ENCODE measurements at regions not wholly inside any gene's neighbourhood (a gene's known extent, or its start where the extent isn't known, plus 50 kb on each side); places are given as distances from the start of the nearest gene placed in this dataset.

DNA sequence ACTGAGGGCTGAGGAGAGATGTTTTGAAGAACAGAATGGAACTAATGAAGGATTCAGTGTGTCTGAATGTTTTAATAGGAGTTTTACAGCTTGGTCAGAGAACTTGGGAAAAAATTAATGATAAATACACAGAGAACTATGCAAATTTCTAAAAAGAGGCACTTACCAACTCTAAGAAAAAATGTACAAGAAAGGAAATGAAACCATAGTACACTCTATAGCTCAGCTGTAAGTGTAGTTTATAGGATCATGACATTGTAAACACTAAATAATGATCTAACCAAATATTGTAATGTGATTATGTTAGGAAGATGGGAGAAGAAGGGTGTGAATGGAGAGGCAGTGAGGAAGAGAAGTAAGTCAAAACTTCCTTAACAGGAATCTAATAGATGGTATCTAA, 205.2 kb downstream of the SEC61B start:
- H3K79me2 ChIP-seq (ENCODE audit: control insufficient read depth, low read length), result no peaks in the 10 kb centered on the region
- H3F3A ChIP-seq (ENCODE audit: control insufficient read depth, insufficient read depth), result no peaks in the 10 kb centered on the region
- no peaks in the 10 kb centered on the region for H3K4me1 ChIP-seq (ENCODE audit: control insufficient read depth, low read length)
- H3K27me3 ChIP-seq (ENCODE audit: control insufficient read depth, low read length), result peaks cover 8% of the 10 kb centered on the region
- no peak overlapping the region for H3K4me3 ChIP-seq (ENCODE audit: low read length)
- no peaks in the 10 kb centered on the region for H3K36me3 ChIP-seq (ENCODE audit: control insufficient read depth, low read length)
- H4K20me1 ChIP-seq (ENCODE audit: control insufficient read depth, insufficient read depth, low read depth, low read length), result no peaks in the 10 kb centered on the region
- H3K4me2 ChIP-seq (ENCODE audit: low read length), result no peak overlapping the region
- TF ChIP-seq, protein P1, sequence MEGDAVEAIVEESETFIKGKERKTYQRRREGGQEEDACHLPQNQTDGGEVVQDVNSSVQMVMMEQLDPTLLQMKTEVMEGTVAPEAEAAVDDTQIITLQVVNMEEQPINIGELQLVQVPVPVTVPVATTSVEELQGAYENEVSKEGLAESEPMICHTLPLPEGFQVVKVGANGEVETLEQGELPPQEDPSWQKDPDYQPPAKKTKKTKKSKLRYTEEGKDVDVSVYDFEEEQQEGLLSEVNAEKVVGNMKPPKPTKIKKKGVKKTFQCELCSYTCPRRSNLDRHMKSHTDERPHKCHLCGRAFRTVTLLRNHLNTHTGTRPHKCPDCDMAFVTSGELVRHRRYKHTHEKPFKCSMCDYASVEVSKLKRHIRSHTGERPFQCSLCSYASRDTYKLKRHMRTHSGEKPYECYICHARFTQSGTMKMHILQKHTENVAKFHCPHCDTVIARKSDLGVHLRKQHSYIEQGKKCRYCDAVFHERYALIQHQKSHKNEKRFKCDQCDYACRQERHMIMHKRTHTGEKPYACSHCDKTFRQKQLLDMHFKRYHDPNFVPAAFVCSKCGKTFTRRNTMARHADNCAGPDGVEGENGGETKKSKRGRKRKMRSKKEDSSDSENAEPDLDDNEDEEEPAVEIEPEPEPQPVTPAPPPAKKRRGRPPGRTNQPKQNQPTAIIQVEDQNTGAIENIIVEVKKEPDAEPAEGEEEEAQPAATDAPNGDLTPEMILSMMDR (IDR thresholded peaks at IDR 0.05; ENCODE audit: low read depth, low read length, poor library complexity, severe bottlenecking), result no peak
- TF ChIP-seq EZH2phosphoT487 (IDR thresholded peaks at IDR 0.05; ENCODE audit: borderline replicate concordance, low read length), result no peak
- no peaks in the 10 kb centered on the region for H3K9me2 ChIP-seq (replicated peaks; ENCODE audit: control insufficient read depth, low read length)
- no peaks in the 10 kb centered on the region for H3K9me3 ChIP-seq (ENCODE audit: control insufficient read depth, insufficient read depth, low read length)
- H3K27ac ChIP-seq (ENCODE audit: low read depth, low read length), result no peak overlapping the region

DNA sequence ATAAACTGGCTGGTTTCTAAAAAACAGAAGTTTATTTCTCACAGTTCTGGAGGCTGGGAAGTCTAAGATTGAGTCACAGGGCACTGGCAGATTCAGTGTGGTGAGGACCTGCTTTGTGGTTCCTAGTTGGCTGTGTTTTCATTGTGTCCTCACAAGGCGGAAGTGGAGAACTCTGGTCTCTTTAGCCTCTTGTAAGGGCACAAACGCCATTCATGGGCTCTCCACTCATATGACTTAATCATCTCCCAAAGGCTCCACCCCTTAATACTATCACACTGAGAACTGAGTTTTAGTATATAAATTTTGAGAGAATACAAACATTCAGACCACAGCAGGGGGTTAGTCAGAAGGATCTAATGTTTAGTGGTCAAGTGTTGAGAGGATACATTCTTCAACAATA, 208.2 kb downstream of the SEC61B start:
- Histone ChIP-seq H4K20me1 (ENCODE audit: control insufficient read depth, insufficient read depth, low read depth, low read length) (no peaks in the 10 kb centered on the region), H3F3A (ENCODE audit: control insufficient read depth, insufficient read depth) (no peaks in the 10 kb centered on the region), H3K9me3 (ENCODE audit: control insufficient read depth, insufficient read depth, low read length) (no peaks in the 10 kb centered on the region), H3K4me2 (ENCODE audit: low read length) (no peak overlapping the region), H3K27ac (ENCODE audit: low read depth, low read length) (no peak overlapping the region), H3K9me2 (replicated peaks; ENCODE audit: control insufficient read depth, low read length) (no peaks in the 10 kb centered on the region), H3K79me2 (ENCODE audit: control insufficient read depth, low read length) (no peaks in the 10 kb centered on the region), H3K4me1 (ENCODE audit: control insufficient read depth, low read length) (no peaks in the 10 kb centered on the region), H3K27me3 (ENCODE audit: control insufficient read depth, low read length) (0 out of 2 replicates have a peak, but pooled peaks cover 5% of the 10 kb centered on the region), H3K4me3 (ENCODE audit: low read length) (no peak overlapping the region), H3K36me3 (ENCODE audit: control insufficient read depth, low read length) (no peaks in the 10 kb centered on the region)
- TF ChIP-seq, protein P1 (IDR thresholded peaks at IDR 0.05; ENCODE audit: low read depth, low read length, poor library complexity, severe bottlenecking), result no peak
- no peak for TF ChIP-seq EZH2phosphoT487 (IDR thresholded peaks at IDR 0.05; ENCODE audit: borderline replicate concordance, low read length)

DNA sequence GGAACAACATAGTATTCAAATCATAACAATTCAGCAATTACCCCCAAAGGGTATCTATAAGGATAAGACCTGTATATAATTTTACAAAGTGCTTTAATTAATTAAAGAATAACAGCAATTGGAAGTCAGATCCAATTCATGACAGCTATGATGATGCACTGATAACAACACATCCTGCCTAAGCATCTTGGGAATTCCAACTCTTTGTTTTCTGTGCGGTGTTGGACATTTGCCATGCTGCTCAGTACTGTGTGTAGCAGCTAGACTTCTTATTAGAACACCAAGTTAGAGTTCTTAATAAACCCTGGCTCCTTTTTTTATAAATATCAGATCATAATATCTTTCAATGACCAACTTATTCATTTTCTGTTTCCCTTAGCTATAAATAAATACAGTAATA, 209.0 kb downstream of the SEC61B start:
- no peaks in the 10 kb centered on the region for H3K36me3 ChIP-seq (ENCODE audit: control insufficient read depth, low read length)
- H3K4me1 ChIP-seq (ENCODE audit: control insufficient read depth, low read length), result no peaks in the 10 kb centered on the region
- H3F3A ChIP-seq (ENCODE audit: control insufficient read depth, insufficient read depth), result no peaks in the 10 kb centered on the region
- no peak overlapping the region for H3K27ac ChIP-seq (ENCODE audit: low read depth, low read length)
- H3K9me2 ChIP-seq (replicated peaks; ENCODE audit: control insufficient read depth, low read length), result no peaks in the 10 kb centered on the region
- no peaks in the 10 kb centered on the region for H3K27me3 ChIP-seq (ENCODE audit: control insufficient read depth, low read length)
- no peaks in the 10 kb centered on the region for H3K9me3 ChIP-seq (ENCODE audit: control insufficient read depth, insufficient read depth, low read length)
- TF ChIP-seq, protein P1 (IDR thresholded peaks at IDR 0.05; ENCODE audit: low read depth, low read length, poor library complexity, severe bottlenecking), result no peak
- no peak for TF ChIP-seq EZH2phosphoT487 (IDR thresholded peaks at IDR 0.05; ENCODE audit: borderline replicate concordance, low read length)
- no peaks in the 10 kb centered on the region for H3K79me2 ChIP-seq (ENCODE audit: control insufficient read depth, low read length)
- H3K4me2 ChIP-seq (ENCODE audit: low read length), result no peak overlapping the region
- H3K4me3 ChIP-seq (ENCODE audit: low read length), result no peak overlapping the region
- no peaks in the 10 kb centered on the region for H4K20me1 ChIP-seq (ENCODE audit: control insufficient read depth, insufficient read depth, low read depth, low read length)

DNA sequence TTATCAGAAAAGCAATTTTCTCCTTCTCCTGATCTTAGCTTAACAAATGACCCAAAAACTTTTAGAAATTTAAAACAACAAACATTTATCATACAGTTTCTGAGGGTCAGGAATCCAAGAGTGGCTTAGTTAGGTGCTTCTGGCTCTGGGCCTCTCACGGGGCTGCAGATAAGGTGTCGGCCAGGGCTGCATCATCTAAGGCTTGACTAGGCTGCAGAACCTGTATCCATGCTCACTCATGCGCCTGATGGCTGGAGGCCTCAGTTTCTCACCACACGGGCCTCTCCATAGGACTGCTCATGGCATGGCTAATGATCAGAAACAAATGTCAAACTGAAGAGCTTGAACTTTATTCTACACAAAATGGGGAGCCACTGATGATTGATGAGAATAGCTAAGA, 210.0 kb downstream of the SEC61B start:
- Histone ChIP-seq H3K27ac (ENCODE audit: low read depth, low read length) (no peak overlapping the region), H3K9me3 (ENCODE audit: control insufficient read depth, insufficient read depth, low read length) (no peaks in the 10 kb centered on the region)
- no peak for TF ChIP-seq EZH2phosphoT487 (IDR thresholded peaks at IDR 0.05; ENCODE audit: borderline replicate concordance, low read length)

More for the DNA sequence above, 210.0 kb downstream of the SEC61B start:
- Histone ChIP-seq H3K27me3 (ENCODE audit: control insufficient read depth, low read length) (0 out of 2 replicates have a peak, but pooled peaks cover 2% of the 10 kb centered on the region), H3K9me2 (replicated peaks; ENCODE audit: control insufficient read depth, low read length) (no peaks in the 10 kb centered on the region), H3F3A (ENCODE audit: control insufficient read depth, insufficient read depth) (no peaks in the 10 kb centered on the region), H3K4me1 (ENCODE audit: control insufficient read depth, low read length) (no peaks in the 10 kb centered on the region), H3K79me2 (ENCODE audit: control insufficient read depth, low read length) (no peaks in the 10 kb centered on the region), H3K4me2 (ENCODE audit: low read length) (no peak overlapping the region), H3K36me3 (ENCODE audit: control insufficient read depth, low read length) (no peaks in the 10 kb centered on the region), H3K4me3 (ENCODE audit: low read length) (no peak overlapping the region), H4K20me1 (ENCODE audit: control insufficient read depth, insufficient read depth, low read depth, low read length) (no peaks in the 10 kb centered on the region)

All from DOHH2 (cell line).